Endothelial cell of umbilical vein (primary cell): ENCODE measurements at regions not wholly inside any gene's neighbourhood (a gene's known extent, or its start where the extent isn't known, plus 50 kb on each side); places are given as distances from the start of the nearest gene placed in this dataset.

Experiments used
- BruUV-seq: library from RNA; stranded (reverse); fragments of 400-500 nt; replicated peaks from 2 replicates; lab custom pipeline; 2021; lab: Mats Ljungman, UMichigan
- CTCF ChIA-PET: fragments of 300-600, 350-600 bp; sonication (Branson Sonifier 250); formaldehyde crosslinking; loops from one replicate; lab custom pipeline; 2021; ENCODE audit warnings: antibody characterized with exemption, inconsistent platforms; lab: Charles Lee
- POLR2A ChIA-PET: fragments of 300-600, 350-600 bp; sonication (Branson Sonifier 250); formaldehyde crosslinking; loops from one replicate; lab custom pipeline; 2021; ENCODE audit warnings: antibody characterized with exemption, inconsistent platforms; lab: Charles Lee
- DNase-seq: peaks from one replicate; pipeline ENCODE4 v3.0.0-alpha.2; 2011; ENCODE audit warnings: low read depth, low spot score
- FAIRE-seq: peaks from 2 replicates; lab custom pipeline; 2011; peaks lifted over from hg19 to GRCh38; lab: Jason Lieb, UNC
- H2AFZ ChIP-seq: 2 replicates; pipeline ENCODE4 v1.6.0; 2012; ENCODE audit warnings: low read depth, low read length, control low read depth, inconsistent platforms
- H3K27ac ChIP-seq: 2 replicates; pipeline ENCODE4 v1.5.1; 2011; ENCODE audit warnings: low read depth, mild to moderate bottlenecking, control low read depth, low read length, moderate library complexity; ENCODE audit not compliant: insufficient read depth
- H3K27me3 ChIP-seq, 2 experiments: 2 replicates each; pipeline versions ENCODE4 v1.6.0 to v1.6.1; 2011; ENCODE audit warnings: low read length in 2 of 2, mixed read lengths in 1 of 2; ENCODE audit not compliant: control insufficient read depth in 2 of 2, insufficient read depth in 2 of 2
- H3K36me3 ChIP-seq, 2 experiments: 2 replicates in 1 of 2; 3 replicates in 1 of 2; pipeline ENCODE4 v1.5.1; 2011; ENCODE audit warnings: low read length in 2 of 2, mild to moderate bottlenecking in 1 of 2, moderate library complexity in 1 of 2; ENCODE audit not compliant: control insufficient read depth in 2 of 2, insufficient read depth in 2 of 2; ENCODE audit errors: extremely low read depth in 1 of 2
- H3K4me1 ChIP-seq: 3 replicates; pipeline ENCODE4 v1.5.1; 2011; ENCODE audit warnings: mild to moderate bottlenecking, low read length; ENCODE audit not compliant: control insufficient read depth, insufficient read depth; ENCODE audit errors: extremely low read depth
- H3K4me2 ChIP-seq: 2 replicates; pipeline ENCODE4 v1.6.1; 2011; ENCODE audit warnings: low read length, control low read depth, mixed read lengths; ENCODE audit not compliant: insufficient read depth
- H3K4me3 ChIP-seq, 3 experiments: fragments of 200-600 bp in 1 of 3; sonication (generic), shearing (Covaris generic) in 1 of 3; replicated peaks in 1 of 3; 2 replicates each; pipeline ENCODE4 v1.5.1; 2011 to 2016; ENCODE audit warnings: control low read depth in 3 of 3, low read length in 3 of 3, mild to moderate bottlenecking in 2 of 3, inconsistent platforms in 1 of 3, low read depth in 1 of 3, moderate library complexity in 1 of 3; ENCODE audit not compliant: insufficient read depth in 1 of 3
- H3K79me2 ChIP-seq: 2 replicates; pipeline ENCODE4 v1.6.0; 2012; ENCODE audit warnings: low read length, inconsistent platforms; ENCODE audit not compliant: control insufficient read depth, insufficient read depth
- H3K9ac ChIP-seq: replicated peaks from 2 replicates; pipeline ENCODE3; 2011; ENCODE audit warnings: low read length, control low read depth; ENCODE audit not compliant: insufficient read depth; ENCODE audit errors: extremely low read depth
- H3K9me1 ChIP-seq: replicated peaks from 3 replicates; pipeline ENCODE4 v1.6.0; 2011; ENCODE audit warnings: mild to moderate bottlenecking, low read length; ENCODE audit not compliant: control insufficient read depth, insufficient read depth; ENCODE audit errors: extremely low read depth
- H3K9me3 ChIP-seq: replicated peaks from 2 replicates; pipeline ENCODE4 v1.5.1; 2012; ENCODE audit warnings: low read length, inconsistent platforms; ENCODE audit not compliant: control insufficient read depth, insufficient read depth
- H4K20me1 ChIP-seq: replicated peaks from 2 replicates; pipeline ENCODE3; 2011; ENCODE audit warnings: mild to moderate bottlenecking, low read length; ENCODE audit not compliant: control insufficient read depth, insufficient read depth; ENCODE audit errors: extremely low read depth
- CTCF ChIP-seq, 2 donors: IDR thresholded peaks; 1 replicate in 1 of 2; 2 replicates in 1 of 2; pipeline ENCODE4 v1.5.1; 2011; ENCODE audit warnings: low read length in 2 of 2, mild to moderate bottlenecking in 2 of 2, moderate library complexity in 2 of 2, control low read depth in 1 of 2, inconsistent platforms in 1 of 2, low read depth in 1 of 2; ENCODE audit not compliant: insufficient read depth in 1 of 2; ENCODE audit errors: extremely low read depth in 1 of 2
- FOS ChIP-seq: IDR thresholded peaks from 2 replicates; pipeline ENCODE4 v1.6.1; 2011; ENCODE audit warnings: mild to moderate bottlenecking, low read length, moderate library complexity, borderline replicate concordance; ENCODE audit not compliant: insufficient read depth
- GATA2 ChIP-seq: IDR thresholded peaks from 2 replicates; pipeline ENCODE4 v1.7.0; 2011; ENCODE audit warnings: low read depth, mild to moderate bottlenecking, moderate library complexity, mixed read lengths, low read length; ENCODE audit not compliant: insufficient read length, insufficient read depth
- JUN ChIP-seq: IDR thresholded peaks from 2 replicates; pipeline ENCODE4 v1.6.1; 2011; ENCODE audit warnings: borderline replicate concordance, low read depth; ENCODE audit not compliant: insufficient read length, insufficient read depth
- POLR2A ChIP-seq: IDR thresholded peaks from 2 replicates; pipeline ENCODE4 v1.6.1; 2012; ENCODE audit warnings: low read depth, mild to moderate bottlenecking, control low read depth, low read length
- POLR2AphosphoS5 ChIP-seq: IDR thresholded peaks from 2 replicates; pipeline ENCODE4 v1.6.1; 2012; ENCODE audit warnings: low read depth, mild to moderate bottlenecking, control low read depth, low read length, moderate library complexity; ENCODE audit not compliant: insufficient read depth
- dilution Hi-C: fragments of 300-500 bp; cut with MboI; formaldehyde crosslinking; loops from one replicate; pipeline ENCODE4 v1.15.0; 2019; ENCODE audit warnings: low sequenced_read_pairs; ENCODE audit not compliant: extremely low pct_ligation_motif_present
- intact Hi-C: fragments of 100-400 bp; cut with micrococcal nuclease; formaldehyde crosslinking; loops from one replicate; pipeline ENCODE4 v1.10.0; 2022
- TF ChIP-seq, protein P1 (sequence below): IDR thresholded peaks from 2 replicates; pipeline ENCODE4 v1.6.1; 2011; ENCODE audit not compliant: insufficient read depth, insufficient read length

DNA sequence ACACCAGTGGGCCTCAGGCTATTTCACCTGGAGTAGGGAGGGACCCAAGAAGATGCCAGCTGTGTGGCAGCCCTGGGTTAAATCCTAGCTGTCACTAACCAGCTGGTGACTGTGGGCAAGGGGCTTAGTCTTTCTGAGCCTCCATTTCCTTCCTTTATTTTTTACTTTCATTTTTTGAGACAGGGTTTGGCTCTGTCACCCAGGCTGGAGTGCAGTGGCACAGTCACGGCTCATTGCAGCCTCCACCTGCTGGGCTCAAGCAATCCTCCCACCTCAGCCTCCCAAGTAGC, 108.0 kb upstream of the SMAD3 start:
- TF ChIP-seq CTCF (IDR thresholded peaks at IDR 0.05; ENCODE audit: extremely low read depth in 1 of 2, insufficient read depth in 1 of 2, low read depth in 1 of 2, low read length in 2 of 2), result no peak
- TF ChIP-seq POLR2AphosphoS5, result no peak
- no peak for TF ChIP-seq POLR2A
- no peak for TF ChIP-seq GATA2
- no peak for TF ChIP-seq JUN
- TF ChIP-seq, protein P1, sequence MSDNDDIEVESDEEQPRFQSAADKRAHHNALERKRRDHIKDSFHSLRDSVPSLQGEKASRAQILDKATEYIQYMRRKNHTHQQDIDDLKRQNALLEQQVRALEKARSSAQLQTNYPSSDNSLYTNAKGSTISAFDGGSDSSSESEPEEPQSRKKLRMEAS, result no peak
- no peak for TF ChIP-seq FOS
- H3K4me3 ChIP-seq, result no peak overlapping the region
- H4K20me1 ChIP-seq, result no peaks in the 10 kb centered on the region
- H3K79me2 ChIP-seq, result no peaks in the 10 kb centered on the region
- BruUV-seq, result no TSS peak
- H3K9me1 ChIP-seq, result no peaks in the 10 kb centered on the region
- no peaks in the 10 kb centered on the region for H3K36me3 ChIP-seq
- CTCF ChIA-PET, result interaction anchor here (1.1 kb wide), 1 partner anchor 224 kb away, joined by 3 read pairs; no protein-coding TSS in a partner anchor
- DNase-seq (no peak), FAIRE-seq (no peak)
- POLR2A ChIA-PET, result no interaction called here
- peaks cover 24% of the 10 kb centered on the region for H3K4me1 ChIP-seq
- H3K9me3 ChIP-seq, result no peaks in the 10 kb centered on the region
- dilution Hi-C loops (no loop called here), intact Hi-C loops (loop anchor here (1.0 to 5.0 kb wide), 5 partner anchors 27 to 220 kb away; no protein-coding TSS in a partner anchor)
- H2AFZ ChIP-seq, result peak overlapping the region; percentile 17
- H3K4me2 ChIP-seq, result peak overlapping the region; percentile 42
- H3K27ac ChIP-seq, result peak overlapping the region; percentile 59
- H3K9ac ChIP-seq, result peak overlapping the region; percentile 19
- H3K27me3 ChIP-seq, result no peaks in the 10 kb centered on the region
